GM23338 (cell line): ENCODE measurements at regions not wholly inside any gene's neighbourhood (a gene's known extent, or its start where the extent isn't known, plus 50 kb on each side); places are given as distances from the start of the nearest gene placed in this dataset.

Source experiments
- EZH2phosphoT487 ChIP-seq: fragments of 200-600 bp; sonication (generic); IDR thresholded peaks from one replicate; pipeline ENCODE4 v1.8.1; 2018; ENCODE audit warnings: antibody characterized with exemption; ENCODE audit not compliant: unreplicated experiment
- JUNB ChIP-seq: IDR thresholded peaks from one replicate; pipeline ENCODE4 v1.6.1; 2016; ENCODE audit warnings: antibody characterized with exemption; ENCODE audit not compliant: unreplicated experiment
- NANOG ChIP-seq: IDR thresholded peaks from 2 replicates; pipeline ENCODE4 v1.6.1; 2016; ENCODE audit warnings: antibody characterized with exemption, borderline replicate concordance
- STAT1 ChIP-seq: IDR thresholded peaks from one replicate; pipeline ENCODE4 v1.6.1; 2016; ENCODE audit warnings: antibody characterized with exemption; ENCODE audit not compliant: unreplicated experiment
- TF ChIP-seq, protein P1 (sequence below), 2 experiments: fragments of 200-600 bp in 1 of 2; sonication (generic) in 1 of 2; conservative IDR thresholded peaks; 2 replicates each; pipeline versions ENCODE4 v1.5.1 to v1.6.1; 2016 to 2017; ENCODE audit warnings: antibody characterized with exemption in 2 of 2, low read depth in 2 of 2, mild to moderate bottlenecking in 2 of 2, moderate library complexity in 1 of 2

DNA sequence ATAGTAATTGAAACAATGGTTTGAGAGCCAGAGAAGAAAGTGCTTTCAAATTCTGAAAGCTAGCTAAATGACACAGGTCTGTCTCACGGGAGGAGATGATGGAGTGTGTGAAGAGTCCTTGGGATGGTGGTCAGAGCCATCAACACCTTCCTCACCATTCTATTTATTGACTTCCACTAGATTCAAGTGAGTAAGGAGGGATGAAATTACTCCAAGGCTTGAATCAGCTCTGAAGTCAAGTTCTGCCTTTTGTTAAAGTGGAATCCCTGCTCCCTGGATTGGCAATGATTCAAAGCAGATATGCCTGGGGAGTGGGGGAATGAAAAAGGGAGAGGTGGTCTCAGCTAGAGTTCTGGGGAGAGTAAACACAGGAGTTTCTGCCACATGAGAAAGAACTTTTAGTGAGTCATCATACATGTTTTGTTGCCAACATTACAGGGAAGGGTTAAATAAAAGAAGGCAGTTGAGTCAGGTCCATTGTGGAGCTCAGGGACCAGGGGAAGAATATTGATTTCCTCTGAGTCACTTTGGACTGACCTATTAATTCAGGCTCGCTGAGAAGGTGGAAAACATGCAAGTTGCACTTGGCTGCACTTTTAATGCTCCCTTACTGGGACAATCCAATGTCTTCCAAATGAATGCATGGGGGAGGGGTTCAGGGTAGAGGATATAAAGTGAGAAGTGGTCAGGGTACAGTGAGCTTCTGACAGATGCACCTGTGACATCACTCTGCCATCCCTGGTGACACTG is 142.7 kb downstream of the TBX5 start:
- TF ChIP-seq, protein P1, sequence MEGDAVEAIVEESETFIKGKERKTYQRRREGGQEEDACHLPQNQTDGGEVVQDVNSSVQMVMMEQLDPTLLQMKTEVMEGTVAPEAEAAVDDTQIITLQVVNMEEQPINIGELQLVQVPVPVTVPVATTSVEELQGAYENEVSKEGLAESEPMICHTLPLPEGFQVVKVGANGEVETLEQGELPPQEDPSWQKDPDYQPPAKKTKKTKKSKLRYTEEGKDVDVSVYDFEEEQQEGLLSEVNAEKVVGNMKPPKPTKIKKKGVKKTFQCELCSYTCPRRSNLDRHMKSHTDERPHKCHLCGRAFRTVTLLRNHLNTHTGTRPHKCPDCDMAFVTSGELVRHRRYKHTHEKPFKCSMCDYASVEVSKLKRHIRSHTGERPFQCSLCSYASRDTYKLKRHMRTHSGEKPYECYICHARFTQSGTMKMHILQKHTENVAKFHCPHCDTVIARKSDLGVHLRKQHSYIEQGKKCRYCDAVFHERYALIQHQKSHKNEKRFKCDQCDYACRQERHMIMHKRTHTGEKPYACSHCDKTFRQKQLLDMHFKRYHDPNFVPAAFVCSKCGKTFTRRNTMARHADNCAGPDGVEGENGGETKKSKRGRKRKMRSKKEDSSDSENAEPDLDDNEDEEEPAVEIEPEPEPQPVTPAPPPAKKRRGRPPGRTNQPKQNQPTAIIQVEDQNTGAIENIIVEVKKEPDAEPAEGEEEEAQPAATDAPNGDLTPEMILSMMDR (conservative IDR thresholded peaks at IDR 0.05; ENCODE audit: low read depth in 2 of 2), result no peak
- TF ChIP-seq EZH2phosphoT487 (no peak), STAT1 (no peak), JUNB (no peak), NANOG (no peak)
